GM12872 (cell line): ENCODE measurements at regions not wholly inside any gene's neighbourhood (a gene's known extent, or its start where the extent isn't known, plus 50 kb on each side); places are given as distances from the start of the nearest gene placed in this dataset.

ENCODE experiments used
- TF ChIP-seq, protein P1 (sequence below): IDR thresholded peaks from 3 replicates; pipeline ENCODE4 v1.5.1; 2011; ENCODE audit warnings: low read depth, mild to moderate bottlenecking, low read length, moderate library complexity; ENCODE audit not compliant: insufficient read depth

DNA sequence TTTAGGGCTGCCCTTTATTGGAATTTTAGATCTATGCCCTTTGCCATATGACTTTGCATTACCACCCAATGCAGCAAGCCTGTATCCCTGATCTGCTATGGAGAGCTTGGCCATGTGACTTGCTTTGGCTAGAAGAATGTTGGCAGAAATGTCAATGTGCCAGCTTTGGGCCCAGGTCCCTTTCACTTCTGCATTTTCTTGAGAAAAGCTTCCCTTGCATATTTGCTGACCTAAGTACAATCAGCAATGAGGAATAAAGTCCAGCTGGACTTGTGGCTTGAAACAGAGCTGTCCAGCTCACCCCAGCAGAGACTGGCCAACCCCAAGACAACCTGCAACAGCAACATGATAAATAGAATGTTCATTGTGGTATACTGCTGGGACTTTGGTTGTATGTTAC, 135.9 kb downstream of the PAH start:
- TF ChIP-seq, protein P1, sequence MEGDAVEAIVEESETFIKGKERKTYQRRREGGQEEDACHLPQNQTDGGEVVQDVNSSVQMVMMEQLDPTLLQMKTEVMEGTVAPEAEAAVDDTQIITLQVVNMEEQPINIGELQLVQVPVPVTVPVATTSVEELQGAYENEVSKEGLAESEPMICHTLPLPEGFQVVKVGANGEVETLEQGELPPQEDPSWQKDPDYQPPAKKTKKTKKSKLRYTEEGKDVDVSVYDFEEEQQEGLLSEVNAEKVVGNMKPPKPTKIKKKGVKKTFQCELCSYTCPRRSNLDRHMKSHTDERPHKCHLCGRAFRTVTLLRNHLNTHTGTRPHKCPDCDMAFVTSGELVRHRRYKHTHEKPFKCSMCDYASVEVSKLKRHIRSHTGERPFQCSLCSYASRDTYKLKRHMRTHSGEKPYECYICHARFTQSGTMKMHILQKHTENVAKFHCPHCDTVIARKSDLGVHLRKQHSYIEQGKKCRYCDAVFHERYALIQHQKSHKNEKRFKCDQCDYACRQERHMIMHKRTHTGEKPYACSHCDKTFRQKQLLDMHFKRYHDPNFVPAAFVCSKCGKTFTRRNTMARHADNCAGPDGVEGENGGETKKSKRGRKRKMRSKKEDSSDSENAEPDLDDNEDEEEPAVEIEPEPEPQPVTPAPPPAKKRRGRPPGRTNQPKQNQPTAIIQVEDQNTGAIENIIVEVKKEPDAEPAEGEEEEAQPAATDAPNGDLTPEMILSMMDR: no peak

DNA sequence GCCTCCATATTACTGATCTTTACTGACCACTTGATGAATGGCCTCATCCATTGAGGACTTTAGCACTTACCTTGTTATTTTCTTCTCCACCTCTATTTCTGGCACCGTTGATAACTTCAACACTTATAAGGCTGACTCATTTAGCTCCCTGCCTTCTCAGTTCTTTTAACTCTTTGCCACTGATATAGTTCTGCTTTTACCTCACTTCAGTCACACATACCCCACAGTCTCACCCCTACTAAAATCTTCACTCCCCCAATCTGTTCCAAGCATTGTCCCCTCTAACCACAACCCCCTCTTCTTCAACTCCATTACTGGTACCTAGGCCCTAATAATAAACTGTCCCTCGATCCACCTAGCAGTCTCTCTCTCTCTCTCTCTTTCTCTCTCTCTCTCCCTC, 141.0 kb downstream of the PAH start:
- TF ChIP-seq, protein P1: no peak

DNA sequence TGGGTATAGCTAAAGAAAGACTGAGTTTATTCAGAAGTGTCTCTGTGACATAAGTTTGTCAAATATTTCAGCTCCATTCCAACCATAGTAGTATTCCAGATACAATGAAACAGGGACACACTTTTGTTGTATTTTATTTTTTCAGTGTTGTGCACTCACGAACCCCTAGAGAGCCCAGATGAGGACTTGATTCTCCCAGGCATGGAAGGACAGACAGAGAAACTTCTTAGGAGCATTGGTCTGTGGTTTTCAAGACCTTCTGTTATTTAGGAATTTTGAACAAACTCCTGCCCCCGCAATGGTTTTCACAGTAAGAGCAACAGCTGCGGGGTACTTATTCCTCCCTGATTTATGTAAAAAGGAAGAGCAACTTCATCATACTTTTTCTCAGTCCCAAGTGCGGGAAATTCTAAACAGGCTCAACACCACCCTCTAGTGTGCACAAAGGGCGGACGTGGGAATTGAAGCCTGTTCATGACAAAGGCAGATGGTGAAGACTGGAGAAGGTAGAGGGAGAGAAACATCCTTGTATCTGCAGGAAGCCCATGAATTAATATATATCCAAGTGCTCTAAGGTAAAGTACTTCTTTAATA, 147.6 kb downstream of the PAH start:
- TF ChIP-seq, protein P1: peak; percentile 76

DNA sequence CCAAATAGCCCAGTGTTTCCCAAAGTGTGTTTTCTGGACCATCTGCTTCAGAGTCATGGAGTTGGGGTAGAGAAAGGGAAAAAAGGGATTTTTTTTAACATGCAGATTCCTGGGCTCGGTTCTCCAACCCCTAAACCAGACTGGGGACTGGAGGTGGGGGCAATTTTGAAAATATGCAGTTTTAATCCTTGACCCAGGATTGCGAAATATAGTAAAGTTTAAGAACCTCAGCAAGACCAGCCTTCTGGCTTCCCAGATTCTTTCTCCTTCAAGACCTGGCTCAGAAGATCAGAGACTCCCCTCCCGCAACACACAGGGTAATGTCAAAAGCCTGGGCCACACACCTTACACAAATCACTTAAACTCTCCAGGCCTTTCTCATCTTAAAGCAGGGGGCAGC, 150.1 kb downstream of the PAH start:
- TF ChIP-seq, protein P1: no peak

DNA sequence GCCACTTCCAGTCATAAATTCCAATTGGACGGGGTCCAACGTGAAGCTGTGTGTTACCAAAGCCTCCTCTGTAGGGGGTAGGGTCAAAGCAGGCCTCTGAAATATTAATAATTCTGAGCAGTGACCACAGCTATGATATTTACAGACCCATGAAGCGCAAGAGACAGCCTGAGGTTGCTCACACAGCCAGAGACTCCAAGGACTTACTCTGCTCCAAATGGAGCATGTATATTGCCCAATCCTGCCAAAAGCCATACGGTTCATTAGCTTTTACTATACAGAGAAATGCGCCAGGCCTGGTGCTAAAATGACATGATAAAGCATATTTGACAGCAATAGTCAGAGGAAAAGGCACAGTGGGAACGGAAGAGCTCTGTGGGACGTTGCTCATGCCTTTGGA, 151.3 kb downstream of the PAH start:
- TF ChIP-seq, protein P1: no peak

DNA sequence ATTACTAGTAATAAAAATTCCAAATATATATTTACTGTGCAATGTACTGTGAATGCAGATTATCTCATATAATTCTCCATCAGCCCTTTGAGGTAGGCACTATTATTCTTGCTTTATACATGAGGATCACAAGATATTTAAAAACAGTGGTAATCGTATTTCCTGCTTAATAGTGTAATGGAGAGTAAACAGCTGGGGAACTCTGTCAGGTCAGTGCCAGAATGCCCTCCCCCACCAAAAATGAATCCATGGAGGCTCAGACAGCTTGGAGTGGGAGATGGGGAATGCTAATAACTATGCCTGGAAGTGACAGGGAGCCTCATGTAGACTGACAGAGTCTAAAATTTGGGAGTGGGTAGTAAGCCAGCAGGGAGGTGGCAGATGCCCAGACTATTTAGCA, 153.6 kb downstream of the PAH start:
- TF ChIP-seq, protein P1: no peak

DNA sequence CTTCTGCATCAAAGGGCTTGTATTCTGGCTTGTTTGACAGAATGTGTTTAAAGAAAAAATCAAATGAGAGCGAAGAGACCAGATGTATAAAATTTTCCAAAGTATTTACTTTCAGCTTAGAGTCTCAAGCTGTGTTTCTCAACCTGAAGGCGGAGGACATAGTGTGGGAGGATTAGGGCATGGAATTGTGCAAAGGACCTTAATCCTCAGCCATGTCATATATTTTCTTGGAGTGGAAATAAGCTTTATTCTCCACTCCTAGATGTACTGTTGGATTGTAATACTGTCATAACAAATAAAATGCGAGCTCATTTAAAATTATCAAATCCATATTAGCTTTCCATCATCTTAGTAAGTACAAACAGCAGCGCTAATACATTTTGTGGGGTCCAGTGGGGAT, 154.0 kb downstream of the PAH start:
- TF ChIP-seq, protein P1: no peak

DNA sequence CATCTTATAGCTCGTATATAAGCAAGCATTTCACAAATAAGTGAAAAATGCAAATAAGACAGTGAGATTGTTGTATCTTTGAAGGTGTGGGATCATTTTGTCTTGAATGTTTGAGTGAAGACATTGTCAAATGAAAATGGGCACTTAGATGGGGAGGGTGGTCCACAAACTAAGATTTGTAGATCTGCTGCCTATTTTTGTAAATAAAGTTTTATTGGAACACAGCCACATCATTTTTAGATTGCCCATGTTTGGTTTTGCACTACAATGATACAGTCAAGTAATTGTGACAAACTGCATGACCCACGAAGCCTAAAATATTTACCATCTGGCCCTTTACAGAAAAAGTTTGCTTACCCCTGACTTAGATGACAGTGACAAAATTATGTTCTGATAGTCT, 156.7 kb downstream of the PAH start:
- TF ChIP-seq, protein P1: no peak
